Skin of body (tissue), 2 donors: ENCODE measurements at regions not wholly inside any gene's neighbourhood (a gene's known extent, or its start where the extent isn't known, plus 50 kb on each side); places are given as distances from the start of the nearest gene placed in this dataset. TPM values are rescaled to one million over a fixed set of nuclear protein-coding genes. Genes with fewer than 3 reads are reported as not detected.
A peak's percentile ranks its signal among the peaks of the same experiment; 100 is the strongest.
"Not testable (repeated sequence)": the region's sequence is repeated elsewhere in the genome, so short reads cannot be mapped to it uniquely, and the experiment has no call there.

Experiments used
- DNase-seq: peaks from one replicate; lab custom pipeline; 2025; lab: John Stamatoyannopoulos, UW
- small RNA-seq: library from RNA; depleted of rRNA; stranded (forward); fragments of <200 nt; gene quantifications from one replicate; pipeline ENCODE3, GENCODE V24; 2014; ENCODE audit warnings: low replicate concordance

- not testable (repeated sequence) for DNase-seq
These were observed 109.4 kb upstream of the XIST start for GRCh38 chrX:73961867-73962266.

- no peak for DNase-seq
These were observed 92.0 kb upstream of the XIST start for GRCh38 chrX:73944563-73944908.

GRCh38 chrX:73943693-73944562 lies 91.4 kb upstream of the XIST start:
- peak; percentile 83 for DNase-seq

- no peak for DNase-seq
These were observed 88.5 kb upstream of the XIST start for GRCh38 chrX:73940893-73941470.

- DNase-seq = not testable (repeated sequence)
These were observed 85.3 kb upstream of the XIST start for GRCh38 chrX:73937843-73938242.

GRCh38 chrX:73932522-73932921 lies 80.0 kb upstream of the XIST start:
- no peak for DNase-seq

- DNase-seq = no peak
These were observed 77.8 kb upstream of the XIST start for GRCh38 chrX:73930300-73930699.

- DNase-seq = no peak
These were observed 70.4 kb upstream of the XIST start for GRCh38 chrX:73922856-73923455.

GRCh38 chrX:73916931-73917667 lies 64.6 kb upstream of the XIST start:
- DNase-seq = peak; percentile 17

GRCh38 chrX:73916489-73916888 lies 64.0 kb upstream of the XIST start:
- no peak for DNase-seq

GRCh38 chrX:73914792-73915191 lies 62.3 kb upstream of the XIST start:
- DNase-seq = not testable (repeated sequence)

GRCh38 chrX:73913580-73913979 lies 61.1 kb upstream of the XIST start:
- DNase-seq = no peak

GRCh38 chrX:73911946-73912345 lies 59.4 kb upstream of the XIST start:
- not testable (repeated sequence) for DNase-seq

GRCh38 chrX:73905749-73906374 lies 53.3 kb upstream of the XIST start:
- DNase-seq = not testable (repeated sequence)

- no peak for DNase-seq
These were observed 51.4 kb upstream of the XIST start for GRCh38 chrX:73903941-73904340.

Small RNAs in the stretch of these regions (small RNA-seq; reads per million reads assigned to genes)
- gene ATP5MDP1 (not detected), gene DDX3P2 (not detected), gene MIR374B (40.2 reads per million, percentile 95 among the genes with 10 or more reads in this experiment), gene MIR421 (39.7 reads per million, percentile 95 among the genes with 10 or more reads in this experiment), gene RF02124 (not detected), gene RF02125 (not detected)
